Stimulated activated CD4-positive, alpha-beta T cell treated with anti-CD3 and anti-CD28 coated beads, Interleukin-15, amount 100 ng/mL, for 48 hours (primary cell): ENCODE measurements at regions not wholly inside any gene's neighbourhood (a gene's known extent, or its start where the extent isn't known, plus 50 kb on each side); places are given as distances from the start of the nearest gene placed in this dataset.
"Not testable (repeated sequence)": the region's sequence is repeated elsewhere in the genome, so short reads cannot be mapped to it uniquely, and the experiment has no call there.

Experiments used
- DNase-seq, 2 donors: peaks; one replicate each; pipeline ENCODE4 v3.0.0-alpha.2; 2020; ENCODE audit warnings: low read depth in 2 of 2

GRCh38 chr4:177185151-177185550 is 124.5 kb upstream of the NEIL3 start:
- DNase-seq = no peak

- no peak for DNase-seq
Measured at GRCh38 chr4:177185579-177185978, 124.1 kb upstream of the NEIL3 start.

GRCh38 chr4:177187371-177187770 is 122.3 kb upstream of the NEIL3 start:
- no peak for DNase-seq

- DNase-seq = no peak
Measured at GRCh38 chr4:177190995-177191580, 118.6 kb upstream of the NEIL3 start.

- no peak for DNase-seq
Measured at GRCh38 chr4:177191586-177191985, 118.1 kb upstream of the NEIL3 start.

GRCh38 chr4:177191991-177192390 is 117.7 kb upstream of the NEIL3 start:
- no peak for DNase-seq

- not testable (repeated sequence) for DNase-seq
Measured at GRCh38 chr4:177193024-177193715, 116.5 kb upstream of the NEIL3 start.

- DNase-seq = no peak
Measured at GRCh38 chr4:177194906-177195305, 114.8 kb upstream of the NEIL3 start.

GRCh38 chr4:177196615-177197014 is 113.1 kb upstream of the NEIL3 start:
- DNase-seq = no peak

GRCh38 chr4:177201614-177202013 is 108.1 kb upstream of the NEIL3 start:
- DNase-seq = no peak

GRCh38 chr4:177204126-177204525 is 105.5 kb upstream of the NEIL3 start:
- DNase-seq = no peak

- no peak for DNase-seq
Measured at GRCh38 chr4:177214935-177215334, 94.7 kb upstream of the NEIL3 start.

GRCh38 chr4:177220376-177220775 is 89.3 kb upstream of the NEIL3 start:
- no peak for DNase-seq

- DNase-seq = no peak
Measured at GRCh38 chr4:177222781-177223180, 86.9 kb upstream of the NEIL3 start.

- no peak for DNase-seq
Measured at GRCh38 chr4:177225605-177226004, 84.1 kb upstream of the NEIL3 start.

GRCh38 chr4:177227636-177228035 is 82.0 kb upstream of the NEIL3 start:
- no peak for DNase-seq

GRCh38 chr4:177228599-177228998 is 81.1 kb upstream of the NEIL3 start:
- DNase-seq = no peak

GRCh38 chr4:177229331-177229730 is 80.3 kb upstream of the NEIL3 start:
- DNase-seq = no peak

- no peak for DNase-seq
Measured at GRCh38 chr4:177232473-177232872, 77.2 kb upstream of the NEIL3 start.

- no peak for DNase-seq
Measured at GRCh38 chr4:177235026-177235425, 74.6 kb upstream of the NEIL3 start.

GRCh38 chr4:177236886-177237285 is 72.8 kb upstream of the NEIL3 start:
- DNase-seq = no peak

- no peak for DNase-seq
Measured at GRCh38 chr4:177237291-177237690, 72.4 kb upstream of the NEIL3 start.

- DNase-seq = no peak
Measured at GRCh38 chr4:177239477-177239876, 70.2 kb upstream of the NEIL3 start.

GRCh38 chr4:177239878-177240277 is 69.8 kb upstream of the NEIL3 start:
- DNase-seq = no peak
